Panc1 (cell line): ENCODE measurements at regions not wholly inside any gene's neighbourhood (a gene's known extent, or its start where the extent isn't known, plus 50 kb on each side); places are given as distances from the start of the nearest gene placed in this dataset.

Experiments
- CTCF ChIP-seq: fragments of 450-650 bp; IDR thresholded peaks from 2 replicates; pipeline ENCODE4 v1.5.1; 2017; ENCODE audit warnings: mild to moderate bottlenecking
- POLR2AphosphoS5 ChIP-seq: IDR thresholded peaks from 2 replicates; pipeline ENCODE4 v1.6.1; 2012; ENCODE audit warnings: mild to moderate bottlenecking, low read depth, low read length, moderate library complexity
- TCF7L2 ChIP-seq: IDR thresholded peaks from 2 replicates; pipeline ENCODE4 v1.6.1; 2011; ENCODE audit warnings: mild to moderate bottlenecking, low read depth, low read length, inconsistent platforms
- TF ChIP-seq, protein P1 (sequence below), 2 experiments: IDR thresholded peaks; 2 replicates each; pipeline ENCODE4 v1.6.1; 2011 to 2012; ENCODE audit warnings: low read depth in 2 of 2, control low read depth in 1 of 2, low read length in 1 of 2, mild to moderate bottlenecking in 1 of 2, moderate library complexity in 1 of 2; ENCODE audit not compliant: insufficient read depth in 1 of 2

DNA sequence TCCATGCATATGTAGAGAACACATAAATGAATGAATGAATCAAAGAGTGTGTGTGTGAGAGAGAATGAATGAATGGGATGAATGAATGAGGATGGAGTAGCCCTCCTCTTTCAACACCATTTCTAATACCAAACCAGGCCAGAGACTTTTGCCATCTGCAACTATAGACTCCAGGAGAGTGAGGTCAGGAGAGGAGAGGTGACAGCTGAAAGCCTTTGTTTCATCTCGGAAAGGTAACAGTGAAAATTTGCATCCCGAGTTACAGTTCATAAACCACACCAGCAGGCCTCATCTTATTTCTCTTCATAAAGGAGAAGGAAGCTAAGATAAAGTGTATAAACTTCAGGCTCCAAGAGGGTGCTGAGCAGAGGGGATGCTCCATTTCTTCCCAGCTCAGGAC is 255.3 kb upstream of the KLF4 start:
- TF ChIP-seq CTCF, result no peak
- TF ChIP-seq, protein P1, sequence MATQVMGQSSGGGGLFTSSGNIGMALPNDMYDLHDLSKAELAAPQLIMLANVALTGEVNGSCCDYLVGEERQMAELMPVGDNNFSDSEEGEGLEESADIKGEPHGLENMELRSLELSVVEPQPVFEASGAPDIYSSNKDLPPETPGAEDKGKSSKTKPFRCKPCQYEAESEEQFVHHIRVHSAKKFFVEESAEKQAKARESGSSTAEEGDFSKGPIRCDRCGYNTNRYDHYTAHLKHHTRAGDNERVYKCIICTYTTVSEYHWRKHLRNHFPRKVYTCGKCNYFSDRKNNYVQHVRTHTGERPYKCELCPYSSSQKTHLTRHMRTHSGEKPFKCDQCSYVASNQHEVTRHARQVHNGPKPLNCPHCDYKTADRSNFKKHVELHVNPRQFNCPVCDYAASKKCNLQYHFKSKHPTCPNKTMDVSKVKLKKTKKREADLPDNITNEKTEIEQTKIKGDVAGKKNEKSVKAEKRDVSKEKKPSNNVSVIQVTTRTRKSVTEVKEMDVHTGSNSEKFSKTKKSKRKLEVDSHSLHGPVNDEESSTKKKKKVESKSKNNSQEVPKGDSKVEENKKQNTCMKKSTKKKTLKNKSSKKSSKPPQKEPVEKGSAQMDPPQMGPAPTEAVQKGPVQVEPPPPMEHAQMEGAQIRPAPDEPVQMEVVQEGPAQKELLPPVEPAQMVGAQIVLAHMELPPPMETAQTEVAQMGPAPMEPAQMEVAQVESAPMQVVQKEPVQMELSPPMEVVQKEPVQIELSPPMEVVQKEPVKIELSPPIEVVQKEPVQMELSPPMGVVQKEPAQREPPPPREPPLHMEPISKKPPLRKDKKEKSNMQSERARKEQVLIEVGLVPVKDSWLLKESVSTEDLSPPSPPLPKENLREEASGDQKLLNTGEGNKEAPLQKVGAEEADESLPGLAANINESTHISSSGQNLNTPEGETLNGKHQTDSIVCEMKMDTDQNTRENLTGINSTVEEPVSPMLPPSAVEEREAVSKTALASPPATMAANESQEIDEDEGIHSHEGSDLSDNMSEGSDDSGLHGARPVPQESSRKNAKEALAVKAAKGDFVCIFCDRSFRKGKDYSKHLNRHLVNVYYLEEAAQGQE (IDR thresholded peaks at IDR 0.05; ENCODE audit: insufficient read depth in 1 of 2, low read depth in 2 of 2, low read length in 1 of 2), result no peak
- TF ChIP-seq POLR2AphosphoS5, result no peak
- no peak for TF ChIP-seq TCF7L2
